K562 (cell line): ENCODE measurements at regions not wholly inside any gene's neighbourhood (a gene's known extent, or its start where the extent isn't known, plus 50 kb on each side); places are given as distances from the start of the nearest gene placed in this dataset.

Source experiments
- ATAC-seq: fragments of 200-7000 bp; cut with Tn5 transposase; 3 replicates; pipeline ENCODE4 v1.9.1; 2020; ENCODE audit warnings: moderate library complexity
- BruUV-seq: library from RNA; stranded (reverse); fragments of 400-500 nt; replicated peaks from 2 replicates; lab custom pipeline; 2021; lab: Mats Ljungman, UMichigan
- CTCF ChIA-PET: fragments of 300-600 bp; formaldehyde crosslinking; extraction: SDS; loops from one replicate; lab custom pipeline; 2021; ENCODE audit warnings: low intra/inter-chr PET ratio; lab: Yijun Ruan, JAX
- POLR2A ChIA-PET: fragments of 300-600, 350-650 bp; sonication (Branson Sonifier 250); formaldehyde crosslinking; extraction: SDS; loops from one replicate; lab custom pipeline; 2021; ENCODE audit warnings: antibody characterized with exemption, inconsistent platforms; lab: Yijun Ruan, JAX
- DNase-seq, 4 experiments: peaks; one replicate each; pipeline versions ENCODE4 v3.0.0 to v3.0.0-alpha.2; 2011 to 2018; ENCODE audit warnings: low spot score in 3 of 4, mixed read lengths in 3 of 4; ENCODE audit errors: extremely low read depth in 1 of 4
- FAIRE-seq: peaks from 2 replicates; lab custom pipeline; 2011; peaks lifted over from hg19 to GRCh38; lab: Jason Lieb, UNC
- H2AFZ ChIP-seq: 2 replicates; pipeline ENCODE4 v1.6.0; 2011; ENCODE audit warnings: low read depth, low read length, control low read depth, inconsistent platforms
- H3K27ac ChIP-seq: fragments of 200-600 bp; 3 replicates; pipeline ENCODE4 v1.8.0; 2011; ENCODE audit warnings: low read depth, mild to moderate bottlenecking, control low read depth, inconsistent platforms, low read length, moderate library complexity, mixed read lengths; ENCODE audit errors: extremely low read depth
- H3K27me3 ChIP-seq, 2 experiments: fragments of 300-600 bp in 1 of 2; 2 replicates in 1 of 2; 3 replicates in 1 of 2; pipeline versions ENCODE4 v1.6.0 to v1.8.0; 2011; ENCODE audit warnings: inconsistent platforms in 2 of 2, low read length in 2 of 2, mild to moderate bottlenecking in 1 of 2, mixed read lengths in 1 of 2, moderate library complexity in 1 of 2; ENCODE audit not compliant: control insufficient read depth in 2 of 2, insufficient read depth in 2 of 2
- H3K36me3 ChIP-seq: fragments of 300-600 bp; 3 replicates; pipeline ENCODE4 v1.8.0; 2011; ENCODE audit warnings: mild to moderate bottlenecking, low read length, inconsistent platforms; ENCODE audit not compliant: control insufficient read depth, insufficient read depth
- H3K4me1 ChIP-seq, 2 experiments: fragments of 200-600 bp in 1 of 2; replicated peaks in 1 of 2; 2 replicates in 1 of 2; 3 replicates in 1 of 2; pipeline versions ENCODE4 v1.5.1 to v1.8.0; 2011; ENCODE audit warnings: inconsistent platforms in 2 of 2, low read length in 2 of 2, mild to moderate bottlenecking in 1 of 2, mixed read lengths in 1 of 2, moderate library complexity in 1 of 2; ENCODE audit not compliant: control insufficient read depth in 2 of 2, insufficient read depth in 2 of 2
- H3K4me2 ChIP-seq: 2 replicates; pipeline ENCODE4 v1.6.1; 2011; ENCODE audit warnings: low read length, control low read depth, inconsistent platforms, mixed read lengths; ENCODE audit not compliant: insufficient read depth
- H3K4me3 ChIP-seq: fragments of 200-600 bp; sonication (generic), shearing (Covaris generic); 2 replicates; pipeline ENCODE4 v1.5.1; 2016; ENCODE audit warnings: control low read depth, inconsistent platforms
- H3K79me2 ChIP-seq: fragments of 200-600 bp; 3 replicates; pipeline ENCODE4 v1.8.0; 2011; ENCODE audit warnings: low read length, inconsistent platforms; ENCODE audit not compliant: control insufficient read depth, insufficient read depth
- H3K9ac ChIP-seq, 2 experiments: 2 replicates each; pipeline versions ENCODE4 v1.6.0 to v1.6.1; 2011; ENCODE audit warnings: low read depth in 2 of 2, low read length in 2 of 2, control low read depth in 1 of 2, inconsistent platforms in 1 of 2, mild to moderate bottlenecking in 1 of 2, mixed read lengths in 1 of 2; ENCODE audit not compliant: insufficient read depth in 1 of 2
- H3K9me1 ChIP-seq: one replicate; pipeline ENCODE4 v1.6.0; 2011; ENCODE audit warnings: inconsistent platforms, mild to moderate bottlenecking, low read length, moderate library complexity; ENCODE audit not compliant: control insufficient read depth, insufficient read depth
- H3K9me3 ChIP-seq: replicated peaks from 2 replicates; pipeline ENCODE4 v1.5.1; 2011; ENCODE audit warnings: low read depth, low read length, inconsistent platforms; ENCODE audit not compliant: control insufficient read depth, insufficient read depth
- H4K20me1 ChIP-seq: replicated peaks from 2 replicates; pipeline ENCODE4 v1.6.1; 2011; ENCODE audit warnings: low read length, inconsistent platforms, mixed read lengths; ENCODE audit not compliant: control insufficient read depth, insufficient read depth
- BRD9 ChIP-seq: fragments of 450-650 bp; IDR thresholded peaks from 2 replicates; pipeline ENCODE4 v1.6.1; 2018; ENCODE audit warnings: low read depth; ENCODE audit not compliant: partially characterized antibody
- CREBBP ChIP-seq: IDR thresholded peaks from one replicate; pipeline ENCODE4 v1.6.1; 2012; ENCODE audit warnings: low read depth, mild to moderate bottlenecking, control low read depth, inconsistent platforms, low read length
- CXXC5 ChIP-seq: fragments of 250-450 bp; sonication (Bioruptor Pico); IDR thresholded peaks from 2 replicates; pipeline ENCODE4 v1.8.0; 2022; ENCODE audit warnings: inconsistent platforms, mild to moderate bottlenecking, moderate library complexity
- DNMT1 ChIP-seq: fragments of 450-650 bp; IDR thresholded peaks from 2 replicates; pipeline ENCODE4 v1.6.1; 2016; ENCODE audit warnings: antibody characterized with exemption, mild to moderate bottlenecking
- HDAC3 ChIP-seq: fragments of 450-650 bp; IDR thresholded peaks from 2 replicates; pipeline ENCODE4 v1.6.1; 2018; ENCODE audit warnings: borderline replicate concordance, mild to moderate bottlenecking, moderate library complexity; ENCODE audit not compliant: partially characterized antibody
- NCOA6 ChIP-seq: fragments of 450-650 bp; IDR thresholded peaks from 2 replicates; pipeline ENCODE4 v1.6.1; 2017; ENCODE audit warnings: mild to moderate bottlenecking
- NFE2L1 ChIP-seq: fragments of 450-650 bp; IDR thresholded peaks from 2 replicates; pipeline ENCODE4 v1.6.1; 2016; ENCODE audit warnings: missing genetic modification characterization, low read depth, mild to moderate bottlenecking, missing compliant biosample characterization, moderate library complexity, borderline replicate concordance
- NUFIP1 ChIP-seq: fragments of 450-650 bp; IDR thresholded peaks from 2 replicates; pipeline ENCODE4 v1.6.1; 2018; ENCODE audit not compliant: partially characterized antibody
- THRA ChIP-seq: fragments of 450-650 bp; IDR thresholded peaks from 2 replicates; pipeline ENCODE4 v1.6.1; 2017; ENCODE audit warnings: mild to moderate bottlenecking, moderate library complexity
- ZBTB1 ChIP-seq: sonication (generic); formaldehyde crosslinking; IDR thresholded peaks from 2 replicates; pipeline ENCODE4 v1.8.1; 2023; ENCODE audit warnings: missing genetic modification reagents, low read depth, mild to moderate bottlenecking, borderline replicate concordance
- ZNF224 ChIP-seq: sonication (generic); formaldehyde crosslinking; IDR thresholded peaks from 2 replicates; pipeline ENCODE4 v1.8.0; 2022; ENCODE audit warnings: mild to moderate bottlenecking, missing genetic modification reagents
- ZNF583 ChIP-seq: fragments of 250-450 bp; sonication (Bioruptor Pico); IDR thresholded peaks from 2 replicates; pipeline ENCODE4 v1.4.0; 2020
- ZNF644 ChIP-seq: fragments of 200-800 bp; sonication (Bioruptor generic); IDR thresholded peaks from 2 replicates; pipeline ENCODE4 v1.6.1; 2016; ENCODE audit warnings: low read depth, missing genetic modification characterization, missing compliant biosample characterization
- WGBS: fragments of 100-300 bp; shearing (Covaris generic); methylation state at CpG from one replicate; pipeline ENCODE4 v1.1.6; 2016; ENCODE audit warnings: low coverage, mixed read lengths; ENCODE audit not compliant: insufficient coverage; ENCODE audit errors: missing lambda C conversion rate; 5-methylcytosine and 5-hydroxymethylcytosine counted together
- in situ Hi-C: fragments of 300-500 bp; cut with MboI; formaldehyde crosslinking; loops from 4 replicates; pipeline ENCODE4 v1.15.0; 2018; ENCODE audit warnings: inconsistent platforms, mixed read lengths
- intact Hi-C: fragments of 100-400 bp; cut with micrococcal nuclease; formaldehyde crosslinking; loops from 2 replicates; pipeline ENCODE4 v1.14.2; 2022
- TF ChIP-seq, protein P1 (sequence below): IDR thresholded peaks from 3 replicates; pipeline ENCODE4 v1.6.1; 2011; ENCODE audit warnings: borderline replicate concordance, mild to moderate bottlenecking, moderate library complexity; ENCODE audit not compliant: insufficient read length; ENCODE audit errors: extremely low read depth

DNA sequence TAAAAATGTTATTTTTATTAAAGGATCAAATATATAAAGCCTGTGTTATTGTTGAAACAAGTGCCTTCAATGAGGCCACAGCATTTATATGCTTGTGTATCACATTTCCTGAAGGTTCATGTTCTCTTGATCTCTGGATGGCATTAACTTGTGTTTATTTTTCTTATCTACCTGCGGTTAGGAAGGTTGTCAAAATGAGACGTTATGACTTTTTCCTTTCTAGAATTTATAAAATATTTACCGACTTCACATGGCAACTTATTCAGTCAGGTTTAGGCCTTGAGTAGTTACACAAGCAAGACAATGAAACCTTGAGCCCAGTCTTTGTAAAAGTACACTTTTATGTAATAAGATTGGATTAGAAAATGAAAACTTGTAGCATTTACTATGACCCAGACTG lies 196.4 kb upstream of the ACVR2A start:
- no peaks in the 10 kb centered on the region for H3K79me2 ChIP-seq
- ChIA-PET POLR2A (no interaction called here), CTCF (no interaction called here)
- H3K9ac ChIP-seq: no peak overlapping the region
- H3K4me2 ChIP-seq: no peak overlapping the region
- no peaks in the 10 kb centered on the region for H3K27me3 ChIP-seq
- intact Hi-C loops: no loop called here
- DNase-seq (no peak), FAIRE-seq (no peak), ATAC-seq (no peak)
- H3K36me3 ChIP-seq: no peaks in the 10 kb centered on the region
- no peaks in the 10 kb centered on the region for H4K20me1 ChIP-seq
- no peak overlapping the region for H2AFZ ChIP-seq
- H3K4me1 ChIP-seq: no peaks in the 10 kb centered on the region
- no peak overlapping the region for H3K27ac ChIP-seq
- WGBS: 0% methylated on average over 3 of the region's 3 CpGs
- no peak overlapping the region for H3K4me3 ChIP-seq
- TF ChIP-seq ZBTB1 (CRISPR knock-in tag) (no peak), NUFIP1 (no peak), NCOA6 (no peak)
- TF ChIP-seq, all 486 proteins: peak for 0
- no TSS peak for BruUV-seq
- in situ Hi-C loops: no loop called here
- Histone ChIP-seq H3K9me3 (no peaks in the 10 kb centered on the region), H3K9me1 (no peaks in the 10 kb centered on the region)

DNA sequence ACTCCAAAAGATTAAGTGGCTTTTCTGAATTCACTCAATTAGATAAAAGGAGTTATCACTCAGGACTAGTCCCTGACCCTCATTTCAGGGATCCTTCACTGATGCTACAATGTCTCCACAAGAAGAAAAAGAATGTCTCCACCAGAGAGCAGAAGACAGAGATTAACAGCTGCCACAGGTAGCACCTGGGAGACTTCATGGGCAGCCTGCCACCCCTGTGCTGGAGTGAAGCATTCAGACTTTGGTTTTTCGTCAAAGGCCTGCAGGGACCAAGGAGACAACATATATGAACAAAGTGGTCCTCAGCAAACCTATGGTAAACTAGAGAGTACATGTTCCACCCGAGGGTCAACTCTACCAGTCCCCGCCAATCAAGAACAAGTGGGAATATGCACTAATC lies 197.0 kb upstream of the ACVR2A start:
- no peak overlapping the region for H3K9ac ChIP-seq
- WGBS: 0% methylated on average over 3 of the region's 3 CpGs
- H3K79me2 ChIP-seq: no peaks in the 10 kb centered on the region
- no peak overlapping the region for H3K4me3 ChIP-seq
- ATAC-seq (no peak), FAIRE-seq (no peak), DNase-seq (no peak)
- POLR2A ChIA-PET: no interaction called here
- CTCF ChIA-PET: no interaction called here
- BruUV-seq: no TSS peak
- no peaks in the 10 kb centered on the region for H3K36me3 ChIP-seq
- no peak overlapping the region for H3K4me2 ChIP-seq
- intact Hi-C loops (no loop called here), in situ Hi-C loops (no loop called here)
- H3K4me1 ChIP-seq: no peaks in the 10 kb centered on the region
- H3K27me3 ChIP-seq: no peaks in the 10 kb centered on the region
- no peak overlapping the region for H3K27ac ChIP-seq
- H2AFZ ChIP-seq: no peak overlapping the region
- no peaks in the 10 kb centered on the region for H3K9me3 ChIP-seq
- H4K20me1 ChIP-seq: no peaks in the 10 kb centered on the region
- no peaks in the 10 kb centered on the region for H3K9me1 ChIP-seq
- TF ChIP-seq ZNF583 (CRISPR knock-in tag) (no peak), NFE2L1 (tag) (no peak), ZNF644 (no peak), ZNF224 (CRISPR knock-in tag) (no peak), CREBBP (no peak), THRA (no peak), BRD9 (no peak), DNMT1 (no peak), HDAC3 (no peak), CXXC5 (CRISPR knock-in tag) (no peak)
- TF ChIP-seq, protein P1, sequence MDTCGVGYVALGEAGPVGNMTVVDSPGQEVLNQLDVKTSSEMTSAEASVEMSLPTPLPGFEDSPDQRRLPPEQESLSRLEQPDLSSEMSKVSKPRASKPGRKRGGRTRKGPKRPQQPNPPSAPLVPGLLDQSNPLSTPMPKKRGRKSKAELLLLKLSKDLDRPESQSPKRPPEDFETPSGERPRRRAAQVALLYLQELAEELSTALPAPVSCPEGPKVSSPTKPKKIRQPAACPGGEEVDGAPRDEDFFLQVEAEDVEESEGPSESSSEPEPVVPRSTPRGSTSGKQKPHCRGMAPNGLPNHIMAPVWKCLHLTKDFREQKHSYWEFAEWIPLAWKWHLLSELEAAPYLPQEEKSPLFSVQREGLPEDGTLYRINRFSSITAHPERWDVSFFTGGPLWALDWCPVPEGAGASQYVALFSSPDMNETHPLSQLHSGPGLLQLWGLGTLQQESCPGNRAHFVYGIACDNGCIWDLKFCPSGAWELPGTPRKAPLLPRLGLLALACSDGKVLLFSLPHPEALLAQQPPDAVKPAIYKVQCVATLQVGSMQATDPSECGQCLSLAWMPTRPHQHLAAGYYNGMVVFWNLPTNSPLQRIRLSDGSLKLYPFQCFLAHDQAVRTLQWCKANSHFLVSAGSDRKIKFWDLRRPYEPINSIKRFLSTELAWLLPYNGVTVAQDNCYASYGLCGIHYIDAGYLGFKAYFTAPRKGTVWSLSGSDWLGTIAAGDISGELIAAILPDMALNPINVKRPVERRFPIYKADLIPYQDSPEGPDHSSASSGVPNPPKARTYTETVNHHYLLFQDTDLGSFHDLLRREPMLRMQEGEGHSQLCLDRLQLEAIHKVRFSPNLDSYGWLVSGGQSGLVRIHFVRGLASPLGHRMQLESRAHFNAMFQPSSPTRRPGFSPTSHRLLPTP: no peak
